WI38 (cell line): ENCODE measurements at regions not wholly inside any gene's neighbourhood (a gene's known extent, or its start where the extent isn't known, plus 50 kb on each side); places are given as distances from the start of the nearest gene placed in this dataset.

Source experiments
- H3K4me3 ChIP-seq: 2 replicates; pipeline ENCODE4 v1.5.1; 2011; ENCODE audit warnings: low read depth, mild to moderate bottlenecking, control low read depth, low read length
- CTCF ChIP-seq: IDR thresholded peaks from 2 replicates; pipeline ENCODE4 v1.5.1; 2012; ENCODE audit warnings: low read depth, mild to moderate bottlenecking, control low read depth, low read length

- no peak overlapping the region for H3K4me3 ChIP-seq
- no peak for TF ChIP-seq CTCF
Observed at GRCh38 chr2:224190936-224191270, 151.8 kb upstream of the SERPINE2 start.

- H3K4me3 ChIP-seq = no peak overlapping the region
- TF ChIP-seq CTCF = no peak
Observed at GRCh38 chr2:224190234-224190935, 151.3 kb upstream of the SERPINE2 start.

GRCh38 chr2:224187220-224187619 lies 148.1 kb upstream of the SERPINE2 start:
- H3K4me3 ChIP-seq = no peak overlapping the region
- no peak for TF ChIP-seq CTCF

DNA sequence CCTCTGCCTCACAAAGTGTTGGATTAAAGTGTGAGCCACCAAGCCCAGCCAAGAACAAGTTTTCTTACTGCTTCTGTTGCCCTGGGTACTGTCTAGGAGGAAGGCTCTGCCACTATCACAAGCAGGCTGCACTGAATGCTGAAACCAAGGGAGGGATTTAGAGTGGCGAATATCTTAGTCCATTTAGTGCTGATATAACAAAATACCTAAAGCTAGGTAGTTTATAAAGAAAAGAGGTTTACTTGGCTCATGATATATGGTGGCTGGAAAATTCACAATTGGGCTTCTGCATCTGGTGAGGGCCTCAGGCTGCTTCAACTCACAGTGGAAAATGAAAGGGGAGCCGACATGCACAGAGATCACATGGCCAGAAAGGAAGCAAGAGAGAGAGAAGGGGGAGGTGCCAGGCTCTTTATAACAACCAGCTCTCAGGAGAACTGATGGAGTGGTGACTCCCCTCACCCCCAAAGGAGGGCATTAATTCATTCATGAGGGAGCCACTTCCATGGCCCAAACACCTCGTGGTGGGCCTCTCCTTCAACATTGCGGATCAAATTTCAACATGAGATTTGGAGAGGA lies 146.0 kb upstream of the SERPINE2 start:
- H3K4me3 ChIP-seq = no peak overlapping the region
- no peak for TF ChIP-seq CTCF

- TF ChIP-seq CTCF = no peak
- H3K4me3 ChIP-seq = no peak overlapping the region
Observed at GRCh38 chr2:224183086-224183485, 144.0 kb upstream of the SERPINE2 start.

DNA sequence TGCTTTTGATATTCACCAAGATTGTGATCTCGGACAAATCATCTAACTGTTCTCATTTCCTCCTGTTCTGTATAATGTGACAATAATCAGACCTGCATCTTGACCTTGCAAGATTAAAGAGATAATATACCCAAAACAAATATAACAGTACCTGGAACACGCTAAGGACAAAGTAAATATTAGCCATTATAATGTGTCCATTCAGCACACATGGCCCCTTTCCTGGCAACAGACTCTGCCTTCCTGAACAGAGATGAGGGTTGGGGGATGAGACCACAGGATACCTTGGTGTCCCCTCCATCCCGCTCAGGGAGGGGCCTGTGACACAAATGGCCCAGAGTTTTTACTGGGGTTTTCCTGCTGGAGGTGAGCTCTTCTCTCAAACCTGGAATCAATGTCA lies 143.4 kb upstream of the SERPINE2 start:
- H3K4me3 ChIP-seq = no peak overlapping the region
- no peak for TF ChIP-seq CTCF

- TF ChIP-seq CTCF = no peak
- H3K4me3 ChIP-seq = no peak overlapping the region
Observed at GRCh38 chr2:224181534-224182155, 142.6 kb upstream of the SERPINE2 start.
